ENCODE measurements at regions not wholly inside any gene's neighbourhood (a gene's known extent, or its start where the extent isn't known, plus 50 kb on each side); places are given as distances from the start of the nearest gene placed in this dataset.

DNA sequence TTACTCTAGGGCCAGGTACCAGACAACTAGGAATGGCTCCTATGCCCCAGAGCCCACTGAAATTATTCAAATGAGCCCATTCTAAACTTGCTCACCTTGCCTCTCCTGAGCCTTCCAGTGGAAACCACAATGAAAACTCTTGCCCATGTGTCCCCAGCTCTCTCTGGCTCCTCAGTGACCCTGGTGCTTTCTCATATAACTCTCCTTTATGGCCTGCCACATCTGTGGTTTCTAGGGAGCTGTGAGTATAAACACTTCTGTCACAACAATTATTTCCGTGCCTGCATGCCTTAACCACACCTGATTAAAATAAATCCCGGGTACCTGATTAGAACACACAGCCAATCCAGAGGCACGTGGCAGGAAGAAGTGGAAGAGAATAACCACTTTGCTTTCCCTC lies 333.0 kb upstream of the SPRED2 start:
- in situ Hi-C loops (cut with HindIII; ENCODE audit: extremely low pct_ligation_motif_present, low pct_unique_long_range_greater_than_20kb) (no loop called here), intact Hi-C loops (cut with micrococcal nuclease; ENCODE audit: unreplicated experiment) (no loop called here)
- H3K9me3 ChIP-seq (ENCODE audit: low read length) = no peaks in the 10 kb centered on the region
- POLR2A ChIA-PET = no interaction called here
- 1% methylated on average over 3 of the region's 3 CpGs for WGBS (ENCODE audit: low lambda C conversion rate)
- BruUV-seq (replicated peaks) = no TSS peak
- H3K9ac ChIP-seq (ENCODE audit: insufficient read depth, low read depth, low read length) = no peak overlapping the region
- H3K4me1 ChIP-seq (ENCODE audit: insufficient read depth, low read length) = no peaks in the 10 kb centered on the region
- no peak overlapping the region for H3K27ac ChIP-seq (ENCODE audit: extremely low read length, insufficient read depth, low read length)
- FAIRE-seq (no peak), DNase-seq (ENCODE audit: low spot score) (no peak), ATAC-seq (no peak)
- TF ChIP-seq ZNF839 (CRISPR knock-in tag; IDR thresholded peaks at IDR 0.05; ENCODE audit: borderline replicate concordance) (no peak), SRF (IDR thresholded peaks at IDR 0.05; ENCODE audit: low read depth, low read length) (no peak), ZNF713 (CRISPR knock-in tag; IDR thresholded peaks at IDR 0.05) (no peak), KDM2A (CRISPR knock-in tag; IDR thresholded peaks at IDR 0.05; ENCODE audit: borderline replicate concordance, low read depth) (no peak), POLR2AphosphoS2 (IDR thresholded peaks at IDR 0.05; ENCODE audit: low read depth, low read length) (no peak), ZNF629 (CRISPR knock-in tag; conservative IDR thresholded peaks at IDR 0.05) (no peak), THYN1 (CRISPR knock-in tag; IDR thresholded peaks at IDR 0.05; ENCODE audit: borderline replicate concordance, low read depth) (no peak)
- TF ChIP-seq, protein P1, sequence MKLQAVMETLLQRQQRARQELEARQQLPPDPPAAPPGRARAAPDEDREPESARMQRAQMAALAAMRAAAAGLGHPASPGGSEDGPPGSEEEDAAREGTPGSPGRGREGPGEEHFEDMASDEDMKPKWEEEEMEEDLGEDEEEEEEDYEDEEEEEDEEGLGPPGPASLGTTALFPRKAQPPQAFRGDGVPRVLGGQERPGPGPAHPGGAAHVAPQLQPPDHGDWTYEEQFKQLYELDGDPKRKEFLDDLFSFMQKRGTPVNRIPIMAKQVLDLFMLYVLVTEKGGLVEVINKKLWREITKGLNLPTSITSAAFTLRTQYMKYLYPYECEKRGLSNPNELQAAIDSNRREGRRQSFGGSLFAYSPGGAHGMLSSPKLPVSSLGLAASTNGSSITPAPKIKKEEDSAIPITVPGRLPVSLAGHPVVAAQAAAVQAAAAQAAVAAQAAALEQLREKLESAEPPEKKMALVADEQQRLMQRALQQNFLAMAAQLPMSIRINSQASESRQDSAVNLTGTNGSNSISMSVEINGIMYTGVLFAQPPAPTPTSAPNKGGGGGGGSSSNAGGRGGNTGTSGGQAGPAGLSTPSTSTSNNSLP (IDR thresholded peaks at IDR 0.05; ENCODE audit: low read depth, low read length) = no peak
- TF ChIP-seq, protein P2, sequence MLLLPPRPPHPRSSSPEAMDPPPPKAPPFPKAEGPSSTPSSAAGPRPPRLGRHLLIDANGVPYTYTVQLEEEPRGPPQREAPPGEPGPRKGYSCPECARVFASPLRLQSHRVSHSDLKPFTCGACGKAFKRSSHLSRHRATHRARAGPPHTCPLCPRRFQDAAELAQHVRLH (CRISPR knock-in tag; IDR thresholded peaks at IDR 0.05; ENCODE audit: borderline replicate concordance, low read depth) = no peak
- H4K20me1 ChIP-seq (ENCODE audit: insufficient read depth, low read length) = no peaks in the 10 kb centered on the region
- H3K27me3 ChIP-seq (ENCODE audit: control insufficient read depth in 1 of 2, insufficient read depth in 2 of 2, low read length in 2 of 2) = no peaks in the 10 kb centered on the region
- H3K4me2 ChIP-seq (ENCODE audit: low read depth, low read length) = no peak overlapping the region
- no peaks in the 10 kb centered on the region for H3K36me3 ChIP-seq (replicated peaks in 1 of 2; ENCODE audit: control insufficient read depth in 1 of 2, insufficient read depth in 2 of 2, low read length in 2 of 2)
- H3K79me2 ChIP-seq (ENCODE audit: insufficient read depth, low read length) = no peaks in the 10 kb centered on the region
- no peak overlapping the region for H3K4me3 ChIP-seq (replicated peaks in 1 of 3; ENCODE audit: insufficient read depth in 1 of 3, low read depth in 2 of 3, low read length in 3 of 3)
- H2AFZ ChIP-seq (ENCODE audit: low read length) = no peak overlapping the region
- CTCF ChIA-PET (ENCODE audit: low intra/inter-chr PET ratio, low total read pairs) = no interaction called here
